RWPE1 (cell line): ENCODE measurements at regions not wholly inside any gene's neighbourhood (a gene's known extent, or its start where the extent isn't known, plus 50 kb on each side); places are given as distances from the start of the nearest gene placed in this dataset.

Source experiments
- CTCF ChIA-PET: fragments of 350-600 bp; sonication (Branson Sonifier 250); formaldehyde crosslinking; extraction: SDS; loops from one replicate; lab custom pipeline; 2021; lab: Yijun Ruan, JAX
- POLR2A ChIA-PET: fragments of 400-600 bp; formaldehyde crosslinking; extraction: SDS; loops from one replicate; lab custom pipeline; 2020; ENCODE audit warnings: antibody characterized with exemption; ENCODE audit not compliant: low non-redundant PET; lab: Yijun Ruan, JAX
- DNase-seq: peaks from one replicate; pipeline ENCODE4 v3.0.0; 2012; ENCODE audit warnings: low spot score
- H3K27ac ChIP-seq: fragments of 450-650 bp; 2 replicates; pipeline ENCODE4 v1.5.1; 2017
- CTCF ChIP-seq: fragments of 450-650 bp; conservative IDR thresholded peaks from 2 replicates; pipeline ENCODE4 v1.5.1; 2017; ENCODE audit warnings: low read depth, mild to moderate bottlenecking

DNA sequence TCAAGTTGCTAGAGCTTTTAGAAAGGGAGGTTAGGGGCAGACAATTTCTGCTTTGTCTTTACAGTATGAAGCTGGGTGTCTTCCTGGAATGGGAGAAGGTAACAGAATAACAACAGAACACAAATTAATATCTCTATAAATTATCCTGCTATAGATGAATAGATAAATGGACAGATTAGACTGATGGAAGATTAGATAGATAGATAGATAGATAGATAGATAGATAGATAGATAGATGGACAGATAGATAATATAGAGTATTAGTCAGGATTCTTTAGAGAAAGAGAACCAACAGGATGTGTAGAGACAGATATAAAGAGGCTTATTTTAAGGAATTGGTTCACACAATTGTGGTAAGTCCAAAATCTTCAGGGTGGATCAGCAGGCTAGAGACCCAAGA, 302.2 kb downstream of the BCL11A start:
- ChIA-PET POLR2A (no interaction called here), CTCF (interaction anchor here (0.6 kb wide), 1 partner anchor 140 kb away, joined by 3 read pairs; no protein-coding TSS in a partner anchor)
- no peak overlapping the region for H3K27ac ChIP-seq
- DNase-seq = no peak
- no peak for TF ChIP-seq CTCF

DNA sequence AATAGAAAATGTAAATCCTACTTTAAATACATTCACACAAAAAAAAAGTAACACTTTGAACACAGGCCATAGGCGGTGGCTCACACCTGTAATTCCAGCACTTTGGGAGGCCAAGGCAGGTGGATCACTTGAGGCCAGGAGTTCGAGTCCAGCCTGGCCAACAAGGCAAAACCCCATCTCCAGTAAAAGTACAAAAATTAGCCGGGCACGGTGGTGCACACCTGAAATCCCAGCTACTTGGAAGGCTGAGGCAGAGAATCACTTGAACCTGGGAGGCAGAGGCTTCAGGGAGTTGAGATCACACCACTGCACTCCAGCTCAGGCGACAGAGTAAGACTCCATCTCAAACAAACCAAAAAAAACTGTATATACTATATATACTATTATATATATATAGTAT, 303.6 kb downstream of the BCL11A start:
- DNase-seq = no peak
- no peak overlapping the region for H3K27ac ChIP-seq
- POLR2A ChIA-PET = no interaction called here
- CTCF ChIA-PET = no interaction called here
- no peak for TF ChIP-seq CTCF

DNA sequence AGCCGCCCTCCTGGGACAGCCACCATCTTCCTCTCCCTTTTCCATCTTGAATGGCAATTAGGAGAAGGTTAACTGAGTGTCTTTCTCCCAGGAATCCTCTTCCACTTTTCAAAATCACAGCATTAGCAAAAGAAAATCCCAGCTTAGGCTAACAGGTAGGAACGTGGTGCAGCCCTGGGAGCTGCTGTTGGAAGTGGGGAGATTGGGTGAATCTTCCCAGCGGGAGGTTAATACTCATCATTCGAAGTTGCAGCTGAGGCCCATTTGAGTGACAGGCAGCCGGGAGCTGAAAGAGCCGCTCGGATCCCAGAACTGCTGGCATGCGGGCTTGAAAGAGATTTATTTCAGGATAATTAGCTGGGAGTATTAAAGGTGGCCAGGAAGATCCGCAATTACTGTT, 306.0 kb downstream of the BCL11A start:
- ChIA-PET POLR2A (no interaction called here), CTCF (interaction anchor here (0.7 kb wide), 1 partner anchor 293 kb away, joined by 8 read pairs; no protein-coding TSS in a partner anchor)
- no peak for DNase-seq
- TF ChIP-seq CTCF = no peak
- no peak overlapping the region for H3K27ac ChIP-seq

DNA sequence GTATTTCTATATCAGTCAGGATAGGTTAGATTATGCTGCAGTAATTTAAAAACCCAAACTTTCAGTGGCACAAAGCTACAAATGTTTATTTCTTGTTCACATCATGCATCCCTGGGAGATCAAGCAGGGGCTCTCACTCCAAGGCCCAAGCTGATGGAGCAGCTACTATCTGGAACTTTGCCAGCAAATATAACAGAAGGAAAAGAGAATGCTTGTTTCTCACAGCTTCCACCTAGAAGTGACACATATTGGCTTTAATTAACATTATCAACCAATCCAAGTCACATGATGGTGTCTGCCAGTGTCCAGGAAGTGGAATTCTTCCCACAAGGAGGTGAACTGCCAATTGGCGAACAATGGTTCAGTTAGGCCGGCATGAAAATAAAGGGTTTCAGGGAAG, 306.9 kb downstream of the BCL11A start:
- no peak for TF ChIP-seq CTCF
- ChIA-PET POLR2A (no interaction called here), CTCF (interaction anchor here (0.6 kb wide), 1 partner anchor 522 kb away, joined by 3 read pairs; no protein-coding TSS in a partner anchor)
- H3K27ac ChIP-seq = no peak overlapping the region
- no peak for DNase-seq

GRCh38 chr2:60234274-60234986, 319.0 kb downstream of the BCL11A start:
- H3K27ac ChIP-seq = no peak overlapping the region
- CTCF ChIA-PET = interaction anchor here (0.6 kb wide), 2 partner anchors 9 to 223 kb away, joined by 4 read pairs; no protein-coding TSS in a partner anchor
- POLR2A ChIA-PET = no interaction called here
- DNase-seq = no peak
- no peak for TF ChIP-seq CTCF

DNA sequence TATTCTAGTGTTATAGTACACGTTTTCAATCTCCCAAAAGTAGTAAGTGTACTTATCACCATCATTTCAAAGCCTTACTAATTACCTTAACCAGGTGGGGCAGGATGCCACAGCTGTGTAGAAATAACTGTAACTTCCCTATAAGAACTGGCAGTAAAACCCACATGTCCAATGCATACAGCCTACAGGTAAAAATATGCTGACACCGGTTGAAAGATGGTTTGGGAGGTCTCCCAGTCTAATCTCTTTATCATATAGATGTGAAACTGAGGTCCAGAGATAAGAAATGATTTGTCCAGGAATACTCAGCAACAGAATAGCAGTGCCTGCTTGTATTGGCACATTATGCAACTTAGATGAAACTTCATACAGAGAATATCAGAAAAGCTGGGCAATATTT, 322.9 kb downstream of the BCL11A start:
- H3K27ac ChIP-seq = no peak overlapping the region
- DNase-seq = no peak
- ChIA-PET CTCF (no interaction called here), POLR2A (no interaction called here)
- TF ChIP-seq CTCF = no peak
